ENCODE measurements at regions not wholly inside any gene's neighbourhood (a gene's known extent, or its start where the extent isn't known, plus 50 kb on each side); places are given as distances from the start of the nearest gene placed in this dataset.

DNA sequence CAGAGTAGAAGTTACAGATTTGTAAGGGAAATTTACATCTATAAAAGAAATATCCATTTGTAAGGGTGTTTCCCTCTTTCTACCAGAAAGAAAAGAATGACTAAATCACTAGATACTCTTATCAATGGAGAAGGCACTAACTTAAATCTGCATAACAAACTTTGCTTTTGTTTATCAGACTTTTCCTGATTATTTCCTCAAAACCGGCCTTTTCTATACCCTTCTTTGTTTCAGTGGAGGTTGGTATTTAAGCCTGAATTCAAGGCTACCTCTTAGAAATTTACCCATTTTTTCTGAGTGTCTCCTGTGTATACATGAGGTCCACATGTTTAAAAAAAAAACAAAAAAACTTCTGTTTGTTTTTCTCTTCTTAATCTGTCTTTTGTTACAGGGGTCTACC is 80.4 kb upstream of the GRPR start:
- TF ChIP-seq, protein P1, sequence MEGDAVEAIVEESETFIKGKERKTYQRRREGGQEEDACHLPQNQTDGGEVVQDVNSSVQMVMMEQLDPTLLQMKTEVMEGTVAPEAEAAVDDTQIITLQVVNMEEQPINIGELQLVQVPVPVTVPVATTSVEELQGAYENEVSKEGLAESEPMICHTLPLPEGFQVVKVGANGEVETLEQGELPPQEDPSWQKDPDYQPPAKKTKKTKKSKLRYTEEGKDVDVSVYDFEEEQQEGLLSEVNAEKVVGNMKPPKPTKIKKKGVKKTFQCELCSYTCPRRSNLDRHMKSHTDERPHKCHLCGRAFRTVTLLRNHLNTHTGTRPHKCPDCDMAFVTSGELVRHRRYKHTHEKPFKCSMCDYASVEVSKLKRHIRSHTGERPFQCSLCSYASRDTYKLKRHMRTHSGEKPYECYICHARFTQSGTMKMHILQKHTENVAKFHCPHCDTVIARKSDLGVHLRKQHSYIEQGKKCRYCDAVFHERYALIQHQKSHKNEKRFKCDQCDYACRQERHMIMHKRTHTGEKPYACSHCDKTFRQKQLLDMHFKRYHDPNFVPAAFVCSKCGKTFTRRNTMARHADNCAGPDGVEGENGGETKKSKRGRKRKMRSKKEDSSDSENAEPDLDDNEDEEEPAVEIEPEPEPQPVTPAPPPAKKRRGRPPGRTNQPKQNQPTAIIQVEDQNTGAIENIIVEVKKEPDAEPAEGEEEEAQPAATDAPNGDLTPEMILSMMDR (IDR thresholded peaks at IDR 0.05) = no peak
- DNase-seq = no peak
- no peak for ATAC-seq
- Histone ChIP-seq H3K4me1 (no peaks in the 10 kb centered on the region), H3K36me3 (no peaks in the 10 kb centered on the region), H3K4me3 (no peak overlapping the region), H3K27me3 (no peaks in the 10 kb centered on the region), H3K27ac (no peak overlapping the region), H3K9me3 (no peaks in the 10 kb centered on the region)
- 53 to 74% methylated on average over 1 of the region's 1 CpG for WGBS, 2 donors
- intact Hi-C loops (cut with DNase I) = no loop called here
- FAIRE-seq = no peak

DNA sequence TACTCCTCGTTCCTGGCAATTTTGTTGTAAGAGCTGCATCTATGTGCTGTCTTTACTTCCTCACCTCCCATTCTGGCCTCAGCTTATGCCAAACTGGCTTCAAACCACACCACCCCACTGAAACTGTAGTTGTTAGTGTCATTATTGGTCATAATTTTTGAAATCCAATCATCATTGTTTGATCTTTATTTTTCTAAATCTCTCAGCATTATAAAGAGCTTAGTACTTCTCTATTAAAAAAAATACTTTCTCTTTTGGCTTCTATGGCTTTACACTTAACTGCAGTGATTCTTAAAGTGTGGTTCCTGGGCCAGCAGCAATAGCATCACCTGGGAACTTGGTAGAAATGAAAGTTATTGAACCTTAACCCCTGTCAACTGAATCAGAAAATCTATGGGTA is 83.5 kb upstream of the GRPR start:
- FAIRE-seq = no peak
- Histone ChIP-seq H3K9me3 (no peaks in the 10 kb centered on the region), H3K27me3 (no peaks in the 10 kb centered on the region), H3K27ac (no peak overlapping the region), H3K36me3 (no peaks in the 10 kb centered on the region), H3K4me3 (no peak overlapping the region), H3K4me1 (no peaks in the 10 kb centered on the region)
- intact Hi-C loops (cut with DNase I) = no loop called here
- TF ChIP-seq, protein P1 (IDR thresholded peaks at IDR 0.05) = no peak
- no peak for DNase-seq
- 44 to 52% methylated on average over 1 of the region's 1 CpG for WGBS, 2 donors
- ATAC-seq = no peak

DNA sequence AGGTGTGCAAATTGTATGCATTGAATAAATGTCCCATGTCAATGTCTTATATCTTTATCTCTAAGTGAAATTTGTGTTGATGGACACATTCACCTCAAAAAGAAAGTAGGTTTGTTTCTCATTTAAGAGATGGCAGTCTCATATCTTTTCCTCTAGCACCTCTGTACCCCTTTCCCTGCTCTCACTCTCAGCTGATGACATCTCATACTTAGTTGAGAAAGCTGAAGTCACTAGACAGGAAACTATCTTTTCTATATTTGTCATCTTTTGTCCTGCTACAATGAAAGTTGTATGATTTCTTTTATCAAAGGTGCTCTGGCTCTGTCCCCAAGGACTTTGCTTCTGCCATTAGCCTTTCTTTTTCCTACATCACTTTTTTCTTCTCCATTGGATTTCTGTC is 84.0 kb upstream of the GRPR start:
- no peak overlapping the region for H3K27ac ChIP-seq
- no peak overlapping the region for H3K4me3 ChIP-seq
- FAIRE-seq (no peak), ATAC-seq (no peak), DNase-seq (no peak)
- TF ChIP-seq, protein P1 (IDR thresholded peaks at IDR 0.05) = no peak
- no peaks in the 10 kb centered on the region for H3K36me3 ChIP-seq
- intact Hi-C loops (cut with DNase I) = no loop called here
- H3K4me1 ChIP-seq = no peaks in the 10 kb centered on the region
- no peaks in the 10 kb centered on the region for H3K9me3 ChIP-seq
- H3K27me3 ChIP-seq = no peaks in the 10 kb centered on the region

DNA sequence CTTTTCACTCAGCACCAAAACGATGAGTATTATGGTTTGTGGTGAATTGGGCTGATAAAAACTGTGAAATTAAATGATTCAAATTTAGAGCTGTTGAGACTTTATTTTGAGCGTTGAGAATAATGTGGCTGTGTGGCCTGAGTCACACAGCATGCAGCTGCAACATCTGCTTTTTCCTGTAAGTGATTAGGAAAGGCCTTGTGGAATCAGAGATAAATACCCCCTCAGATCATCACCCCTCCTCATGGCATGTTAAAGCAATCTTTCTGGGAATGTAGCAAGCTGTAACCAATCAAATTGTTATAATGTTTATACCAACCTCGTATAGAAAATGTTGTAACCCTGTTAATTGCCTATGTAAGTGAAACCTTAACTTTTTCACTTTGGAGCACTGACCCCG is 90.0 kb upstream of the GRPR start:
- FAIRE-seq (no peak), ATAC-seq (no peak), DNase-seq (no peak)
- intact Hi-C loops (cut with DNase I) = no loop called here
- Histone ChIP-seq H3K27me3 (peaks cover 0 to 5% (median 0%) of the 10 kb centered on the region in 4 donors), H3K4me3 (no peak overlapping the region), H3K9me3 (no peaks in the 10 kb centered on the region), H3K27ac (no peak overlapping the region), H3K4me1 (no peaks in the 10 kb centered on the region), H3K36me3 (no peaks in the 10 kb centered on the region)
- 29 to 47% methylated on average over 4 of the region's 4 CpGs for WGBS, 2 donors
- TF ChIP-seq, protein P1 (IDR thresholded peaks at IDR 0.05) = no peak

DNA sequence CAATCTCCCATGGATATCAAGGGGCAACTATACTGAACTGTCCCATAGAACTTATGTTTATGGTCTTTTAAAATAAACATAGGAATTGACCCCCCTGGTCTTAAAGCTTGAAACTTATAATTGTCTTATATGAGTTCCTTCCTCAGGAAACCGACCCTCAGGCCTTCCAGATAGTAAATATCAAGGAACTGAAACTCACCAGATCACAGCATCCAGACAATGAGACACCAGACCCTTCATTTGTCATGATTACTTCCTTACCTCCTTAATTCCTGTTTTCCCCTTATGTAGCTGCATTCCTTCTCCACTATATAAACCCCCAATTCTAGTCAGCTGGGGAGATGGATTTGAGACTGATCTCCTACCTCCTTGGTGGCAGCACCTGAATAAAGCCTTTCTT is 94.8 kb upstream of the GRPR start:
- H3K9me3 ChIP-seq = no peaks in the 10 kb centered on the region
- H3K27ac ChIP-seq = no peak overlapping the region
- H3K36me3 ChIP-seq = no peaks in the 10 kb centered on the region
- DNase-seq (no peak), ATAC-seq (no peak), FAIRE-seq (no peak)
- 63% methylated on average over 1 of the region's 1 CpG for WGBS, 2 donors
- TF ChIP-seq, protein P1 (IDR thresholded peaks at IDR 0.05) = no peak
- intact Hi-C loops (cut with DNase I) = no loop called here
- H3K4me3 ChIP-seq = no peak overlapping the region
- H3K4me1 ChIP-seq = no peaks in the 10 kb centered on the region
- H3K27me3 ChIP-seq = peaks cover 0 to 5% (median 0%) of the 10 kb centered on the region in 4 donors

Measured in pancreas (tissue), 10 donors.